K562 (cell line): ENCODE measurements at regions not wholly inside any gene's neighbourhood (a gene's known extent, or its start where the extent isn't known, plus 50 kb on each side); places are given as distances from the start of the nearest gene placed in this dataset.

Experiments
- BRF1 ChIP-seq: IDR thresholded peaks from 3 replicates; pipeline ENCODE4 v1.6.1; 2011; ENCODE audit warnings: borderline replicate concordance, mild to moderate bottlenecking; ENCODE audit not compliant: insufficient read length; ENCODE audit errors: extremely low read depth
- HDAC6 ChIP-seq: IDR thresholded peaks from 2 replicates; pipeline ENCODE4 v1.6.1; 2012; ENCODE audit warnings: low read depth, mild to moderate bottlenecking, control low read depth, inconsistent platforms, low read length, moderate library complexity
- POLR2A ChIP-seq: fragments of 450-650 bp; conservative IDR thresholded peaks from 2 replicates; pipeline ENCODE4 v1.6.1; 2016
- POLR2AphosphoS5 ChIP-seq: IDR thresholded peaks from 2 replicates; pipeline ENCODE4 v1.6.1; 2011; ENCODE audit warnings: mild to moderate bottlenecking, low read depth, low read length, moderate library complexity; ENCODE audit not compliant: control insufficient read depth, insufficient read depth
- SIX5 ChIP-seq, 2 experiments: IDR thresholded peaks; 2 replicates each; pipeline ENCODE4 v1.6.1; 2011; ENCODE audit warnings: low read length in 2 of 2, borderline replicate concordance in 1 of 2, low read depth in 1 of 2, mild to moderate bottlenecking in 1 of 2, moderate library complexity in 1 of 2; ENCODE audit not compliant: insufficient read depth in 1 of 2
- SNRNP70 ChIP-seq: fragments of 200-400 bp; formaldehyde crosslinking; optimal IDR thresholded peaks from 2 replicates; pipeline ENCODE3; 2017; ENCODE audit warnings: low read depth, low read length
- TGIF2 ChIP-seq: sonication (generic); formaldehyde crosslinking; IDR thresholded peaks from 2 replicates; pipeline ENCODE4 v1.8.1; 2022; ENCODE audit warnings: mild to moderate bottlenecking, missing genetic modification reagents, moderate library complexity
- XRCC5 ChIP-seq: fragments of 200-400 bp; formaldehyde crosslinking; IDR thresholded peaks from 2 replicates; pipeline ENCODE4 v1.6.1; 2017; ENCODE audit warnings: low read depth, mild to moderate bottlenecking, low read length
- ZBTB26 ChIP-seq: fragments of 450-650 bp; formaldehyde crosslinking; IDR thresholded peaks from 2 replicates; pipeline ENCODE4 v1.4.0; 2022; ENCODE audit warnings: missing genetic modification characterization
- ZNF274 ChIP-seq: IDR thresholded peaks from 2 replicates; pipeline ENCODE4 v1.6.1; 2011; ENCODE audit warnings: low read depth, mild to moderate bottlenecking, low read length, moderate library complexity, borderline replicate concordance
- TF ChIP-seq, protein P1 (sequence below): sonication (generic); formaldehyde crosslinking; IDR thresholded peaks from 2 replicates; pipeline ENCODE4 v1.8.1; 2023; ENCODE audit warnings: mild to moderate bottlenecking, missing genetic modification reagents
- TF ChIP-seq, protein P2 (sequence below), 3 experiments: IDR thresholded peaks in 2 of 3; conservative IDR thresholded peaks in 1 of 3; 2 replicates each; pipeline ENCODE4 v1.5.1; 2011 to 2012; ENCODE audit warnings: low read length in 3 of 3, mild to moderate bottlenecking in 3 of 3, control low read depth in 2 of 3, improper control_type of control experiment in 1 of 3, inconsistent platforms in 1 of 3, low read depth in 1 of 3, mixed read lengths in 1 of 3, moderate library complexity in 1 of 3; ENCODE audit not compliant: insufficient read depth in 2 of 3
- TF ChIP-seq, protein P3 (sequence below): sonication (generic); formaldehyde crosslinking; IDR thresholded peaks from 2 replicates; pipeline ENCODE4 v1.8.0; 2022; ENCODE audit warnings: mild to moderate bottlenecking, missing genetic modification reagents

DNA sequence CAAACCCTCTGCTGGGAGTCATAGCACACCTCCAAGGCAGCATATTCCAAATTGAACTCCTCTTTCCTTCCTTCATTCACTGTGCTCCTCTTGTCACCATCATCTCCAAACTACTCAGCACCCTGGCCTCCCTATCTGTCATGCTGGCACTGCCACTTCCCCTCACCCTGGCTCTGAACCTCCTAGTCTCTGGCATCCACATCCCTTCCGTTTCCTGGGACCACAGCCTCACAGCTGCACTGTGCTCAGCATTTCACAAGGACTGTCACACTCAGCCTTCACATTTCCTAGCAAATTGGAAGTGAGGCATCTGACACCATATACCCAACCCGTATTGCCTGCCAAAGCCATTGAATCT, 124.7 kb downstream of the WDR11 start:
- TF ChIP-seq, protein P1, sequence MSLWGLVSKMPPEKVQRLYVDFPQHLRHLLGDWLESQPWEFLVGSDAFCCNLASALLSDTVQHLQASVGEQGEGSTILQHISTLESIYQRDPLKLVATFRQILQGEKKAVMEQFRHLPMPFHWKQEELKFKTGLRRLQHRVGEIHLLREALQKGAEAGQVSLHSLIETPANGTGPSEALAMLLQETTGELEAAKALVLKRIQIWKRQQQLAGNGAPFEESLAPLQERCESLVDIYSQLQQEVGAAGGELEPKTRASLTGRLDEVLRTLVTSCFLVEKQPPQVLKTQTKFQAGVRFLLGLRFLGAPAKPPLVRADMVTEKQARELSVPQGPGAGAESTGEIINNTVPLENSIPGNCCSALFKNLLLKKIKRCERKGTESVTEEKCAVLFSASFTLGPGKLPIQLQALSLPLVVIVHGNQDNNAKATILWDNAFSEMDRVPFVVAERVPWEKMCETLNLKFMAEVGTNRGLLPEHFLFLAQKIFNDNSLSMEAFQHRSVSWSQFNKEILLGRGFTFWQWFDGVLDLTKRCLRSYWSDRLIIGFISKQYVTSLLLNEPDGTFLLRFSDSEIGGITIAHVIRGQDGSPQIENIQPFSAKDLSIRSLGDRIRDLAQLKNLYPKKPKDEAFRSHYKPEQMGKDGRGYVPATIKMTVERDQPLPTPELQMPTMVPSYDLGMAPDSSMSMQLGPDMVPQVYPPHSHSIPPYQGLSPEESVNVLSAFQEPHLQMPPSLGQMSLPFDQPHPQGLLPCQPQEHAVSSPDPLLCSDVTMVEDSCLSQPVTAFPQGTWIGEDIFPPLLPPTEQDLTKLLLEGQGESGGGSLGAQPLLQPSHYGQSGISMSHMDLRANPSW (CRISPR knock-in tag), result no peak
- no peak for TF ChIP-seq TGIF2 (CRISPR knock-in tag)
- TF ChIP-seq, protein P2, sequence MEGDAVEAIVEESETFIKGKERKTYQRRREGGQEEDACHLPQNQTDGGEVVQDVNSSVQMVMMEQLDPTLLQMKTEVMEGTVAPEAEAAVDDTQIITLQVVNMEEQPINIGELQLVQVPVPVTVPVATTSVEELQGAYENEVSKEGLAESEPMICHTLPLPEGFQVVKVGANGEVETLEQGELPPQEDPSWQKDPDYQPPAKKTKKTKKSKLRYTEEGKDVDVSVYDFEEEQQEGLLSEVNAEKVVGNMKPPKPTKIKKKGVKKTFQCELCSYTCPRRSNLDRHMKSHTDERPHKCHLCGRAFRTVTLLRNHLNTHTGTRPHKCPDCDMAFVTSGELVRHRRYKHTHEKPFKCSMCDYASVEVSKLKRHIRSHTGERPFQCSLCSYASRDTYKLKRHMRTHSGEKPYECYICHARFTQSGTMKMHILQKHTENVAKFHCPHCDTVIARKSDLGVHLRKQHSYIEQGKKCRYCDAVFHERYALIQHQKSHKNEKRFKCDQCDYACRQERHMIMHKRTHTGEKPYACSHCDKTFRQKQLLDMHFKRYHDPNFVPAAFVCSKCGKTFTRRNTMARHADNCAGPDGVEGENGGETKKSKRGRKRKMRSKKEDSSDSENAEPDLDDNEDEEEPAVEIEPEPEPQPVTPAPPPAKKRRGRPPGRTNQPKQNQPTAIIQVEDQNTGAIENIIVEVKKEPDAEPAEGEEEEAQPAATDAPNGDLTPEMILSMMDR (IDR thresholded peaks at IDR 0.05 in 2 of 3, conservative IDR thresholded peaks at IDR 0.05 in 1 of 3; ENCODE audit: insufficient read depth in 2 of 3, low read depth in 1 of 3, low read length in 3 of 3), result no peak
- no peak for TF ChIP-seq BRF1
- no peak for TF ChIP-seq HDAC6
- TF ChIP-seq SNRNP70, result no peak
- TF ChIP-seq POLR2A, result no peak
- TF ChIP-seq, protein P3, sequence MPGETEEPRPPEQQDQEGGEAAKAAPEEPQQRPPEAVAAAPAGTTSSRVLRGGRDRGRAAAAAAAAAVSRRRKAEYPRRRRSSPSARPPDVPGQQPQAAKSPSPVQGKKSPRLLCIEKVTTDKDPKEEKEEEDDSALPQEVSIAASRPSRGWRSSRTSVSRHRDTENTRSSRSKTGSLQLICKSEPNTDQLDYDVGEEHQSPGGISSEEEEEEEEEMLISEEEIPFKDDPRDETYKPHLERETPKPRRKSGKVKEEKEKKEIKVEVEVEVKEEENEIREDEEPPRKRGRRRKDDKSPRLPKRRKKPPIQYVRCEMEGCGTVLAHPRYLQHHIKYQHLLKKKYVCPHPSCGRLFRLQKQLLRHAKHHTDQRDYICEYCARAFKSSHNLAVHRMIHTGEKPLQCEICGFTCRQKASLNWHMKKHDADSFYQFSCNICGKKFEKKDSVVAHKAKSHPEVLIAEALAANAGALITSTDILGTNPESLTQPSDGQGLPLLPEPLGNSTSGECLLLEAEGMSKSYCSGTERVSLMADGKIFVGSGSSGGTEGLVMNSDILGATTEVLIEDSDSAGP (CRISPR knock-in tag), result no peak
- TF ChIP-seq ZNF274, result no peak
- no peak for TF ChIP-seq ZBTB26 (CRISPR knock-in tag)
- TF ChIP-seq SIX5 (IDR thresholded peaks at IDR 0.05; ENCODE audit: borderline replicate concordance in 1 of 2, insufficient read depth in 1 of 2, low read depth in 1 of 2, low read length in 2 of 2), result no peak
- TF ChIP-seq XRCC5, result no peak
- no peak for TF ChIP-seq POLR2AphosphoS5
